HEK293 (cell line): ENCODE measurements at regions not wholly inside any gene's neighbourhood (a gene's known extent, or its start where the extent isn't known, plus 50 kb on each side); places are given as distances from the start of the nearest gene placed in this dataset.

Source experiments
- CTCF ChIA-PET: fragments of 350-600 bp; formaldehyde crosslinking; extraction: SDS; loops from one replicate; lab custom pipeline; 2021; ENCODE audit warnings: antibody characterized with exemption; lab: Yijun Ruan, JAX
- POLR2A ChIA-PET: fragments of 300-600 bp; formaldehyde crosslinking; extraction: SDS; loops from one replicate; lab custom pipeline; 2020; ENCODE audit warnings: antibody characterized with exemption, inconsistent platforms; lab: Yijun Ruan, JAX
- H3K27ac ChIP-seq: fragments of 200-500 bp; sonication (Bioruptor generic); 2 replicates; pipeline ENCODE4 v1.5.1; 2014; ENCODE audit warnings: low read depth, low read length, control low read depth, inconsistent platforms; ENCODE audit errors: extremely low read depth
- H3K36me3 ChIP-seq, 2 experiments: fragments of 200-500 bp in 1 of 2; sonication (Bioruptor generic) in 1 of 2; 1 replicate in 1 of 2; 2 replicates in 1 of 2; pipeline ENCODE4 v1.5.1; 2014 to 2017; ENCODE audit warnings: inconsistent platforms in 2 of 2, low read length in 2 of 2; ENCODE audit not compliant: control insufficient read depth in 2 of 2, insufficient read depth in 1 of 2
- H3K4me1 ChIP-seq: fragments of 200-500 bp; sonication (Bioruptor generic); 2 replicates; pipeline ENCODE4 v1.5.1; 2014; ENCODE audit warnings: mild to moderate bottlenecking, low read length, inconsistent platforms; ENCODE audit not compliant: control insufficient read depth, insufficient read depth
- H3K4me3 ChIP-seq: 2 replicates; pipeline ENCODE4 v1.5.1; 2011; ENCODE audit warnings: low read depth, mild to moderate bottlenecking, control low read depth, low read length, moderate library complexity
- H3K9me3 ChIP-seq: fragments of 200-500 bp; sonication (Bioruptor generic); 2 replicates; pipeline ENCODE4 v1.5.1; 2014; ENCODE audit warnings: low read depth, low read length, inconsistent platforms; ENCODE audit not compliant: control insufficient read depth, insufficient read depth
- GLIS1 ChIP-seq: fragments of 450-650 bp; formaldehyde crosslinking; IDR thresholded peaks from 2 replicates; pipeline ENCODE4 v1.5.1; 2016; ENCODE audit warnings: missing biosample characterization, missing genetic modification characterization
- HOXA7 ChIP-seq: sonication (generic); formaldehyde crosslinking; IDR thresholded peaks from 2 replicates; pipeline ENCODE4 v1.8.1; 2022; ENCODE audit warnings: missing genetic modification reagents, borderline replicate concordance
- KLF7 ChIP-seq: fragments of 450-650 bp; formaldehyde crosslinking; IDR thresholded peaks from 2 replicates; pipeline ENCODE4 v1.5.1; 2016; ENCODE audit warnings: missing biosample characterization, missing genetic modification characterization, borderline replicate concordance
- MEIS1 ChIP-seq: sonication (generic); formaldehyde crosslinking; IDR thresholded peaks from 2 replicates; pipeline ENCODE4 v1.8.1; 2022; ENCODE audit warnings: missing genetic modification reagents, mild to moderate bottlenecking, borderline replicate concordance
- PRDM4 ChIP-seq: fragments of 450-650 bp; formaldehyde crosslinking; IDR thresholded peaks from 2 replicates; pipeline ENCODE4 v1.5.1; 2017; ENCODE audit warnings: missing biosample characterization, missing genetic modification characterization
- SCRT2 ChIP-seq: fragments of 450-650 bp; formaldehyde crosslinking; IDR thresholded peaks from 2 replicates; pipeline ENCODE4 v1.5.1; 2016; ENCODE audit warnings: missing biosample characterization, missing genetic modification characterization
- SETDB1 ChIP-seq: IDR thresholded peaks from one replicate; pipeline ENCODE4 v1.6.1; 2017; ENCODE audit warnings: mild to moderate bottlenecking, low read length, moderate library complexity, mixed read lengths; ENCODE audit not compliant: insufficient read length
- YY2 ChIP-seq: fragments of 450-650 bp; formaldehyde crosslinking; IDR thresholded peaks from 2 replicates; pipeline ENCODE4 v1.5.1; 2016; ENCODE audit warnings: missing biosample characterization, missing genetic modification characterization
- ZBTB20 ChIP-seq: fragments of 450-650 bp; formaldehyde crosslinking; IDR thresholded peaks from 2 replicates; pipeline ENCODE4 v1.5.1; 2016; ENCODE audit warnings: missing biosample characterization, missing genetic modification characterization
- ZFP37 ChIP-seq: fragments of 450-650 bp; formaldehyde crosslinking; IDR thresholded peaks from 2 replicates; pipeline ENCODE4 v1.5.1; 2016; ENCODE audit warnings: missing biosample characterization, missing genetic modification characterization
- ZIC2 ChIP-seq: fragments of 450-650 bp; formaldehyde crosslinking; IDR thresholded peaks from 2 replicates; pipeline ENCODE4 v1.5.1; 2016; ENCODE audit warnings: missing biosample characterization, missing genetic modification characterization
- ZNF175 ChIP-seq: fragments of 450-650 bp; formaldehyde crosslinking; IDR thresholded peaks from 2 replicates; pipeline ENCODE4 v1.5.1; 2016; ENCODE audit warnings: missing biosample characterization, missing genetic modification characterization
- ZNF184 ChIP-seq: fragments of 450-650 bp; IDR thresholded peaks from 2 replicates; pipeline ENCODE4 v1.5.1; 2018; ENCODE audit warnings: missing biosample characterization, mild to moderate bottlenecking, missing genetic modification characterization
- ZNF223 ChIP-seq: fragments of 450-650 bp; formaldehyde crosslinking; IDR thresholded peaks from 2 replicates; pipeline ENCODE4 v1.5.1; 2016; ENCODE audit warnings: missing biosample characterization, missing genetic modification characterization
- ZNF433 ChIP-seq: fragments of 450-650 bp; formaldehyde crosslinking; IDR thresholded peaks from 2 replicates; pipeline ENCODE4 v1.5.1; 2016; ENCODE audit warnings: missing biosample characterization, missing genetic modification characterization, low read depth
- ZNF610 ChIP-seq: fragments of 450-650 bp; formaldehyde crosslinking; IDR thresholded peaks from 2 replicates; pipeline ENCODE4 v1.5.1; 2016; ENCODE audit warnings: missing biosample characterization, missing genetic modification characterization, borderline replicate concordance
- ZNF623 ChIP-seq: fragments of 450-650 bp; formaldehyde crosslinking; IDR thresholded peaks from 2 replicates; pipeline ENCODE4 v1.5.1; 2016; ENCODE audit warnings: missing biosample characterization, missing genetic modification characterization
- ZNF624 ChIP-seq: fragments of 450-650 bp; formaldehyde crosslinking; IDR thresholded peaks from 2 replicates; pipeline ENCODE4 v1.5.1; 2017; ENCODE audit warnings: missing biosample characterization, missing genetic modification characterization
- ZNF639 ChIP-seq: fragments of 450-650 bp; formaldehyde crosslinking; IDR thresholded peaks from 2 replicates; pipeline ENCODE4 v1.5.1; 2016; ENCODE audit warnings: missing biosample characterization, missing genetic modification characterization
- ZSCAN16 ChIP-seq: fragments of 450-650 bp; formaldehyde crosslinking; IDR thresholded peaks from 2 replicates; pipeline ENCODE4 v1.5.1; 2016; ENCODE audit warnings: missing biosample characterization, missing genetic modification characterization
- ZSCAN23 ChIP-seq: fragments of 450-650 bp; formaldehyde crosslinking; IDR thresholded peaks from 2 replicates; pipeline ENCODE4 v1.5.1; 2016; ENCODE audit warnings: missing biosample characterization, missing genetic modification characterization

GRCh38 chr4:10320130-10320529 is 137.1 kb downstream of the ZNF518B start (continued):
- no peak for TF ChIP-seq MEIS1 (CRISPR knock-in tag)
- TF ChIP-seq ZBTB20 (tag by site-specific recombination), result no peak
- no peak for TF ChIP-seq ZNF223 (tag by site-specific recombination)
- no peak for TF ChIP-seq ZNF624 (tag by site-specific recombination)
- no peak for TF ChIP-seq ZNF433 (tag by site-specific recombination)
- TF ChIP-seq YY2, result no peak
- TF ChIP-seq ZSCAN23 (tag by site-specific recombination), result no peak
- TF ChIP-seq ZIC2 (tag by site-specific recombination), result no peak

GRCh38 chr4:10317345-10317744 is 139.9 kb downstream of the ZNF518B start:
- Histone ChIP-seq H3K4me3 (no peak overlapping the region), H3K36me3 (no peaks in the 10 kb centered on the region), H3K27ac (no peak overlapping the region), H3K4me1 (no peaks in the 10 kb centered on the region), H3K9me3 (no peaks in the 10 kb centered on the region)
- TF ChIP-seq HOXA7 (CRISPR knock-in tag), result no peak
- TF ChIP-seq ZFP37 (tag by site-specific recombination), result no peak
- TF ChIP-seq ZNF639 (tag by site-specific recombination), result no peak
- TF ChIP-seq ZNF623, result no peak
- no peak for TF ChIP-seq SETDB1
- no peak for TF ChIP-seq ZNF184
- ChIA-PET POLR2A (no interaction called here), CTCF (no interaction called here)

- Histone ChIP-seq H3K4me3 (no peak overlapping the region), H3K36me3 (no peaks in the 10 kb centered on the region), H3K27ac (no peak overlapping the region), H3K4me1 (no peaks in the 10 kb centered on the region), H3K9me3 (no peaks in the 10 kb centered on the region)
- ChIA-PET CTCF (no interaction called here), POLR2A (no interaction called here)
- TF ChIP-seq PRDM4 (tag by site-specific recombination) (no peak), ZNF610 (tag by site-specific recombination) (no peak)
These were observed 140.4 kb downstream of the ZNF518B start for GRCh38 chr4:10316851-10317250.

- CTCF ChIA-PET, result no interaction called here
- TF ChIP-seq KLF7 (tag by site-specific recombination) (no peak), SCRT2 (tag by site-specific recombination) (no peak), GLIS1 (tag by site-specific recombination) (no peak), ZSCAN16 (tag by site-specific recombination) (no peak), ZNF175 (tag by site-specific recombination) (no peak)
These were observed 141.6 kb downstream of the ZNF518B start for GRCh38 chr4:10315638-10316037.

More at GRCh38 chr4:10315638-10316037, 141.6 kb downstream of the ZNF518B start:
- H3K36me3 ChIP-seq, result no peaks in the 10 kb centered on the region
- POLR2A ChIA-PET, result no interaction called here
- no peaks in the 10 kb centered on the region for H3K9me3 ChIP-seq
- no peak overlapping the region for H3K4me3 ChIP-seq
- H3K4me1 ChIP-seq, result no peaks in the 10 kb centered on the region
- H3K27ac ChIP-seq, result no peak overlapping the region
